ENCODE measurements at regions not wholly inside any gene's neighbourhood (a gene's known extent, or its start where the extent isn't known, plus 50 kb on each side); places are given as distances from the start of the nearest gene placed in this dataset.

GRCh38 chr5:125012727-125013451, 266.4 kb upstream of the ZNF608 start:
- no peak for DNase-seq

GRCh38 chr5:125014202-125014601, 267.8 kb upstream of the ZNF608 start:
- DNase-seq = no peak

GRCh38 chr5:125017796-125018195, 271.4 kb upstream of the ZNF608 start:
- no peak for DNase-seq

GRCh38 chr5:125023673-125024072, 277.2 kb upstream of the ZNF608 start:
- no peak for DNase-seq

- DNase-seq = no peak
Measured at GRCh38 chr5:125026867-125027731, 280.7 kb upstream of the ZNF608 start.

GRCh38 chr5:125032286-125032685, 285.8 kb upstream of the ZNF608 start:
- DNase-seq = no peak

- no peak for DNase-seq
Measured at GRCh38 chr5:125033602-125034001, 287.2 kb upstream of the ZNF608 start.

- DNase-seq = no peak
Measured at GRCh38 chr5:125034331-125034730, 287.9 kb upstream of the ZNF608 start.

GRCh38 chr5:125036494-125036893, 290.1 kb upstream of the ZNF608 start:
- DNase-seq = no peak

GRCh38 chr5:125037020-125037419, 290.6 kb upstream of the ZNF608 start:
- DNase-seq = no peak

GRCh38 chr5:125037530-125037929, 291.1 kb upstream of the ZNF608 start:
- DNase-seq = no peak

- DNase-seq = no peak
Measured at GRCh38 chr5:125038477-125038876, 292.0 kb upstream of the ZNF608 start.

GRCh38 chr5:125041798-125042197, 295.4 kb upstream of the ZNF608 start:
- DNase-seq = no peak

- DNase-seq = no peak
Measured at GRCh38 chr5:125042261-125042890, 295.9 kb upstream of the ZNF608 start.

- no peak for DNase-seq
Measured at GRCh38 chr5:125043781-125044391, 297.4 kb upstream of the ZNF608 start.

GRCh38 chr5:125044491-125045282, 298.2 kb upstream of the ZNF608 start:
- DNase-seq = no peak

GRCh38 chr5:125045646-125046045, 299.2 kb upstream of the ZNF608 start:
- DNase-seq = no peak

- no peak for DNase-seq
Measured at GRCh38 chr5:125046838-125047237, 300.4 kb upstream of the ZNF608 start.

- DNase-seq = no peak
Measured at GRCh38 chr5:125047871-125048270, 301.4 kb upstream of the ZNF608 start.

- DNase-seq = no peak
Measured at GRCh38 chr5:125049721-125050702, 303.6 kb upstream of the ZNF608 start.

- DNase-seq = no peak
Measured at GRCh38 chr5:125050926-125051325, 304.5 kb upstream of the ZNF608 start.

Measured in activated CD4-positive, alpha-beta T cell treated with anti-CD3 and anti-CD28 coated beads, Interleukin-2, amount 50 U/mL, for 48 hours (primary cell).